Stimulated activated CD8-positive, alpha-beta memory T cell treated with anti-CD3 and anti-CD28 coated beads, Interleukin-7, amount 100 ng/mL, for 48 hours (primary cell): ENCODE measurements at regions not wholly inside any gene's neighbourhood (a gene's known extent, or its start where the extent isn't known, plus 50 kb on each side); places are given as distances from the start of the nearest gene placed in this dataset.

ENCODE experiments used
- DNase-seq, 2 donors: peaks; one replicate each; pipeline ENCODE4 v3.0.0-alpha.2; 2020; ENCODE audit warnings: low read depth in 1 of 2; ENCODE audit errors: extremely low read depth in 1 of 2

DNA sequence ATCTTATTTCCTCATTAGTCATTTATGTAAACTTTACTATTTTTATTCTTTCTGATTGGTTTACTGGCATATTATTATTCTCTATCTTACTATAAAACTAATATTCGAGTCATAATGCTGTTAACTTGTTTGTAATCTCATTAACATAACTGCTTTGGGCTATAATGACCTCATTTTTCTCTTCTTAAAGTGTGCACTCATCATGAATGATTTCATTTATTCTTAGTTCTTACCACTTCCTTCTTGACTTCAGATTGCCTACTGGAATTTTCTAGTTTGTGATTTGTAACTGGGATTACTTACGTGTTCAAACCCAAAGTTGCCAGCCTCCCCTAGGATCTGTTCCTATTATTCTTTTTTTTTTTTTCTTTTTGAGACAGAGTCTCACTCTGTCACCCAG is 91.8 kb upstream of the TNFAIP3 start:
- DNase-seq: no peak

DNA sequence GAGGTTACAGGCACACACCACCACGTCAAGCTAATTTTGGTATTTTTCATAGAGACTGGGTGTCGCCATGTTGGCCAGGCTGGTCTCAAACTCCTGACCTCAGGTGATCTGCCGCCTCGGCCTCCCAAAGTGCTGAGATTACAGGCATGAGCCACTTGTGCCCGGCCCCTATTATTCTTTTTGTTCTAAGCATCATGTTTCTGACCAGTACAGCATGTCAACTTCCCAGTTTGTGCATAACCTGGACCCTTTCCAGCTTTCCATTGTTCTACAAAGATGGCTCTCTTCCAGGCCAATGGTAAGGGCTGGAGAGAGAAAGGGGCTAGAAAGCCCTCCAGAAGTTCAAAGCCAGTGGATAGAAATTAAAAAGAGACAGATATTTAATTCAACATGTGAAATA is 91.3 kb upstream of the TNFAIP3 start:
- no peak for DNase-seq

DNA sequence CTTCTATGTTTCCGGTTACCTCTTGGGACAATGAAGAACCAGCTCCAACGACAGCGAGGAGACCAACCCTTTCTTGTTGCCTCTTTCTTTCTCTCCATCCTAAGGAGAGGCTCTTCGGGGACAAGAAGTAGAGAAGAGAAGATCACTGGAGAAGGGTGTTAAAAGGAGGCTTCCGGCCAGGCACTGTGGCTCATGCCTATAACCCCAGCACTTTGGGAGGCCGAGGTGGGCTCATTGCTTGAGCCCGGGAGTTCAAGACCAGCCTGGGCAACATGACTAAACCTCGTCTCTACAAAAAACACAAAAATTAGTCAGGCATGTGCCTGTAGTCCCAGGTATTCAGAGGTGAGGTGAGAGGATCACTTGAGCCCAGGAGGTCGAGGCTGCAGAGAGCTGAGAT is 90.8 kb upstream of the TNFAIP3 start:
- no peak for DNase-seq

DNA sequence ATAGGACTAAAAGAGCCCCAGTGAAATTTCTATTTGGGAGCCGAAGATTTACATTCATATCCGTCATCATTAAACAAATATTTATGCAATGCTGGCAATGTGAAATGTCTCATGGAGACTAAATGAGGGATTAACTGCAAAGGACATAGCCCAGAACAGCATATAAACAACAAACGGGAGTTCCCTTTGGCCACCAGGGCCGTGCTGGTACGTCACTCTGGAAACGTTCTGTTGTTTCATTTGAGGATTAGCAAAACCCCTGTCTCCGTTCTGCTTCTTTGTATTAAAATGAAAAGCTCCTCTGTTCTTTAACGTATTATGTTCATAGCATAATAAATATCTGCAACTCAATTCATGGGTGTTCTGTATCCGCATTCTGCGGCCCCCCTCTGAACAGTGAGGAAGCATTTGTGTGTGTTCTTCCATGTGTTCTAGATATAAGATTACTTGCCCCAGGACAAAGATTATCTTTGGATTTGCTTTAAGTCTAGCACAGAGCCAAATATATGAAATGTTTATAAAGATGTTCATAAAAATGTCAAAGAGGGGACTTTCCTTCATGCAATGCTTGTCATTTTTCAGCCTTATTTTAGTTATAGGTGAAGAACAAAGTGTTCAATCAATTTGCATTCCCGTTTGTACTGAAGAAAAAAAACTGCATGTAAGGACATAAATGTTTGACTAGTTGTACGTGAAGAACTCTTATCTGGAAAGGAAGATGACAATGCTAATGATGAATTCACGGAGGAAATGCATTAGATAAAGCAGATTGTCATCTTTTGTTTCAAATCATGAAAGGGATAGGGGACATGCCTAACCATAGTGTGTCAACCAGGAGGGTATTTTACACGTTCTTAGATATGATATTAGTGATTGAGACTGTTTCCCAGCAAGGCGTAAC is 90.0 kb upstream of the TNFAIP3 start:
- no peak for DNase-seq

- DNase-seq: no peak
Observed at GRCh38 chr6:137777687-137778075, 89.4 kb upstream of the TNFAIP3 start.

GRCh38 chr6:137779982-137780381 is 87.1 kb upstream of the TNFAIP3 start:
- DNase-seq: no peak

- no peak for DNase-seq
Observed at GRCh38 chr6:137780447-137781034, 86.5 kb upstream of the TNFAIP3 start.

GRCh38 chr6:137781639-137782038 is 85.4 kb upstream of the TNFAIP3 start:
- no peak for DNase-seq

GRCh38 chr6:137782166-137783039 is 84.7 kb upstream of the TNFAIP3 start:
- DNase-seq: no peak

DNA sequence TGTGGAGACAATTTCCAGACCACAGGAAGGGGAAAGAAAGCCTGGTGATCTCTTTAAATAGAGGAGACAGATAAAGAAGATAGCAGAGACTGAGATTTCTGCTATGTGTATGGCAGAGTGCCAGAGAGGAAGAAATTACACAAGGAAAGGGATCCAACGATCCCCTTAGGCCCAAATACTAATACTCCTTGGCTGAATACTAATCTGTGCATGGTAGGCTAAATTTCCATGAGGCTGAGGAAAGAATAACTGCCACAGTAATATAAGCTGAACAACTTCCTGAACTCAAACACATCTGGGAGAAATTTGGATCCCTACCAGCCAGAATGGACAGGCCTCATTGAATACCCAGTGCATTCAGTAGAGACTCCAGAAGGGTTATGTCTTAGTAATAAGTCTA is 83.3 kb upstream of the TNFAIP3 start:
- DNase-seq: no peak

DNA sequence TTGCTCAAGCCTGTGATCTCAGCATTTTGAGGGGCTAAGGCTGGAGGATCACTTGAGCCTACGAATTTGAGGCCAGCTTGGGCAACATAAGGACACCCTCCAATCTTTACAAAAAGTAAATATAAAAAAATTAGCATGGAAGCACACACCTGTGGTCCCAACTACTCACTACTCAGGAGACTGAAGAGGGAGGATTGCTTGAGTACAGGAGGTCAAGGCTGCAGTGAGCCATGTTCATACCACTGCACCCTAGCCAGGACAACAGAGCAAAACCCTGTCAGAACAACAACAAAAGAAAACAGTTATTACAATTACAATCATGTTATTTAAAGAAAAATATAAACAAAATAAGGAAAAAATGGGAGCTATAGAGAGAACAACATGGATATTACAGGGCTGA is 82.5 kb upstream of the TNFAIP3 start:
- DNase-seq: no peak

- DNase-seq: no peak
Observed at GRCh38 chr6:137787016-137787415, 80.0 kb upstream of the TNFAIP3 start.

GRCh38 chr6:137788248-137788647 is 78.8 kb upstream of the TNFAIP3 start:
- no peak for DNase-seq

- DNase-seq: no peak
Observed at GRCh38 chr6:137791281-137792159, 75.5 kb upstream of the TNFAIP3 start.

DNA sequence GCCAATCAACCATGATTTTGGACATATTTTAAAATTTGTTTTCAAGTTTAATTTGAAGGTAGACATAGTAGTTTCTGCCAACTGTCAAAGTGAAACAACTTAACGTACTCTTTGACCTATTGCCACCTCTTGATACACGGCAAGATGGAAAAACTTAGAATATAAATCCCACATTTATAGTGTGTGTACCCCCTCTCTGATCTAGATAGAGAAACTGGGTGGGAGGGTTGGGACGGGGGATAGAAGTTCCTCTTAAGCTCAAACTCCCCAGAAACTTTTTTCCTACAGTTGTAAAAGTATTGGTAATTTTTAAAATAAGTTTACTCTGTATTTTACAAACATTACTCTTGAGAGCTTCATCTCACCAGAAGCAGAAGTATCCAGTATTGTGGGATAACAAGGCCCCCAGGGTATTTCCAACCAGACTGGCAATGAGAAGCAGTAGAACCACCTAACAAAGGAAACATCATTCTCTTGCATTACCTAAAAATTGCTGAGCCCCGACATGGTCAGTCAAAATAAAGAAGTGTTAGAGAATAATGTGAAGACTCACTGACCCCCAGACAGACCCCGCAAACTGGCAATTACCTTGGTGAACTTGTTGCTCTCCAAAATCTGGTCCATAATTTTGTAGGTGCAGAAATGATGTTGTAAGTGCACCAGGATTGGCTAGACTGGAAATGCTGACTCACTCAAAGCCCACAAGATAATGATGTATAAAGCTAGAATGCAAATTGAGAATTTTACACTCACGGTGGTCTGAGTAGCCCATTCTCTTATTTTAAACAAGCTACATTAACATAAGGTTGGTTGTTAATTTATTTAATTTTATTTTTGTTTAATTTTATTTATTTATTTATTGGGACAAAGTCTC is 74.7 kb upstream of the TNFAIP3 start:
- no peak for DNase-seq

DNA sequence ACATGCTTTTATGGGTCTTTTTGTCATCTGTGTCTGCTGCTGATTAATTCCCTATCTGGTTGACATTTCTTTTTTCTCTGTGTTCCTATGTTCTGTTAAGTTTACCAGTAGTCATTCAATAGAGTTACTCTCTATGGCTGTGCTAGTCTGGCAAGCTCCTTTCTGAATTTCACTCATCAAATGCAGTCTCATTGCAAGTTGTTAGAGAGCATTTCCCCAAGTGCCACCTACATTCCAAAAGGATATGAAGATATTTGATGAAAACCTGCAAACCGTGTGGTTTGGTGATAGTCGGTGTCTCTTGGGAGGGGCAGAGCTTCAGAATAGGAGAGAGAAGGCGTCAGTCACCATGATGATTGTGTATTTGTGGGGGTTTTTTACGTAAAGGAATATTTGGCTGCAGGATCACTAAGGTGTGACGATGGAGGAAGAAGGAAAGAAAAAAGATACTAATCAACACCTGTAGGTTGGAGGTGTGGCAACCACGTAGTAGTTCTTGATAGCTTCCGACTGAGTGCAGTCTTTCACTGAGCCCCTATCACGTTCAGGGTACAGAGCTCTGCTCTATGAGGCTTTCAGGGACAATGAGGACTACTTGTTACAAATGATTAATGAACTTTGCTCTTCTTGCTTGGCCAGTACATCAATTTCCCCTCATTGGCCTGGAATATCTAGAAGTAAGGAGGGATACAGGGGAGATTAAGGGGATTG is 73.1 kb upstream of the TNFAIP3 start:
- DNase-seq: no peak

- DNase-seq: no peak
Observed at GRCh38 chr6:137794516-137795201, 72.4 kb upstream of the TNFAIP3 start.

DNA sequence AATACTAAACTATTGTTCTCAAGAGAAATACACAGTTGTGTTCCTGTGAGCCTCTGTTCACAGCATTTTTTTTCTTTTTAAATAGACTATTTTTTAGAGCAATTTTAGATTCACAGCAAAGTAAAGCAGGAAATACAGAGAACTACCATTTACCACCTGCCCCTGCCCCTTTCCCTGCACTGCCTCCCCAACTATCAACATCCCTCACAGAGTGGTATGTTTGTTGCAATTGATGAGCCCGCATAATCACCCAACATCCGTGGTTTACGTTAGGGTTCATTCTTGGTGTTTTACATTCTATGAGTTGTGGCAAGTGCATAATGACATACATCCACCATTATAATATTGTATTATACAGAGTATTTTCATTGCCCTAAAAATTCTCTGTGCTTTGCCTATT is 71.6 kb upstream of the TNFAIP3 start:
- DNase-seq: no peak
